ENCODE measurements at regions not wholly inside any gene's neighbourhood (a gene's known extent, or its start where the extent isn't known, plus 50 kb on each side); places are given as distances from the start of the nearest gene placed in this dataset.

DNA sequence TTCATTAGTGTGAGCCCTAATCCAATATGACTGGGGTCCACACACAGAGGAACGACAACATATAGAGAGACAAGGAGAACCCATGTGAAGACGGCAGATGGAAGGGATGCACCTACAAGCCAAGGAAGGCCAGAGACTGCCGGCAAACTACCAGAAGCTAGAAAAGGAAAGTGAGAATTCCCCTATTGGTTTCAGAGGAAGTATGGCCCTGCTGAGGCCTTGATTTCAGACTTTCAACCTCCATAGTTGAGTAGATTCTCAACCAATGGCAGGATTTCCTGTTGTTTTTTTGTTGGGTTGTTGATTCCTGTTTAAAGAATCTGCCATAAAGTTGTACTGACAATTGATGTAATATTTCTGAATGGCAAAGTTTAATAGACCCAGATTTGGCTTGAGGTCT, 241.5 kb downstream of the SATB2 start:
- ChIA-PET POLR2A (ENCODE audit: low non-redundant PET) (no interaction called here), CTCF (no interaction called here)
- TF ChIP-seq, protein P1, sequence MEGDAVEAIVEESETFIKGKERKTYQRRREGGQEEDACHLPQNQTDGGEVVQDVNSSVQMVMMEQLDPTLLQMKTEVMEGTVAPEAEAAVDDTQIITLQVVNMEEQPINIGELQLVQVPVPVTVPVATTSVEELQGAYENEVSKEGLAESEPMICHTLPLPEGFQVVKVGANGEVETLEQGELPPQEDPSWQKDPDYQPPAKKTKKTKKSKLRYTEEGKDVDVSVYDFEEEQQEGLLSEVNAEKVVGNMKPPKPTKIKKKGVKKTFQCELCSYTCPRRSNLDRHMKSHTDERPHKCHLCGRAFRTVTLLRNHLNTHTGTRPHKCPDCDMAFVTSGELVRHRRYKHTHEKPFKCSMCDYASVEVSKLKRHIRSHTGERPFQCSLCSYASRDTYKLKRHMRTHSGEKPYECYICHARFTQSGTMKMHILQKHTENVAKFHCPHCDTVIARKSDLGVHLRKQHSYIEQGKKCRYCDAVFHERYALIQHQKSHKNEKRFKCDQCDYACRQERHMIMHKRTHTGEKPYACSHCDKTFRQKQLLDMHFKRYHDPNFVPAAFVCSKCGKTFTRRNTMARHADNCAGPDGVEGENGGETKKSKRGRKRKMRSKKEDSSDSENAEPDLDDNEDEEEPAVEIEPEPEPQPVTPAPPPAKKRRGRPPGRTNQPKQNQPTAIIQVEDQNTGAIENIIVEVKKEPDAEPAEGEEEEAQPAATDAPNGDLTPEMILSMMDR (conservative IDR thresholded peaks at IDR 0.05; ENCODE audit: low read depth), result no peak
- DNase-seq (ENCODE audit: low spot score), result no peak
- no peak overlapping the region for H3K27ac ChIP-seq

DNA sequence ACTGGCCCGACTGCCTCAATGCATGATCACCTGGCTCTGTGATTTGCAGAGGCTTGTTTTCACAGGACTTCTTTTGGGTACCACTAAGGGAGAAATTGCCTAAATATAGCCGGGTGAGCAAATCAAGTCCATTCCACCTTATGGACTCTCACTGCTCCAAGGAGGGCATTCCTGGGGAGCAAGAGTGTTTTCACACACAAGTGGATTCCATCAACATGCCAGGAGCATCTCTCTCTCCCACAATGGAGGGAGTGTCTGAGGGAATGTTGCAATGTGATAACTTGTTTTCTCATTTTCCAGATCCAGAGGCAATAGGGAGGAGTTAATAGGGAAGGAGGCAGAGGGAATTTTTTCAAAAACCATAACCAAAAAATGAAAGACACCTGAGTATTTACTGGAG, 250.7 kb downstream of the SATB2 start:
- TF ChIP-seq, protein P1 (conservative IDR thresholded peaks at IDR 0.05; ENCODE audit: low read depth), result no peak
- CTCF ChIA-PET, result no interaction called here
- no peak for DNase-seq (ENCODE audit: low spot score)
- H3K27ac ChIP-seq, result no peak overlapping the region
- POLR2A ChIA-PET (ENCODE audit: low non-redundant PET), result no interaction called here

DNA sequence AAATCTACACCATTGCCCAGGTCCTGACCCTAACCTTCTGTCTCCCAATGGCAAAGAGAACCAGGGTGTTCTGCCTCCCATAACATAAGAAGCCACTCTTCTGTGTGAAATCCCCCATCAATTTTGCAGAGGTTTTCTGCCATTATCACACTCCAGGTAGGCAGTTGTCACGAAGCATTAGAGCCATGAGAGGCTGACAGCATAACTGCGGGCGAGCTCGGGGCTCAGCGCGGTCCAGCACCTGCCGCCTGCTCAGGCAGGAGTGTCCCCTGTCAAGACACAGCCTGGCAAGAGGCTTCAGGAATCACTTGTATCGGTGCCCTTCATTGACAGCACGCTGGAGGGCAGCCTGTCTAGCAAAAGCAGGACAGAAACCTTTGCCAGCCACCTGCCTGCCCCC, 251.2 kb downstream of the SATB2 start:
- POLR2A ChIA-PET (ENCODE audit: low non-redundant PET), result no interaction called here
- TF ChIP-seq, protein P1 (conservative IDR thresholded peaks at IDR 0.05; ENCODE audit: low read depth), result no peak
- DNase-seq (ENCODE audit: low spot score), result no peak
- CTCF ChIA-PET, result no interaction called here
- no peak overlapping the region for H3K27ac ChIP-seq

DNA sequence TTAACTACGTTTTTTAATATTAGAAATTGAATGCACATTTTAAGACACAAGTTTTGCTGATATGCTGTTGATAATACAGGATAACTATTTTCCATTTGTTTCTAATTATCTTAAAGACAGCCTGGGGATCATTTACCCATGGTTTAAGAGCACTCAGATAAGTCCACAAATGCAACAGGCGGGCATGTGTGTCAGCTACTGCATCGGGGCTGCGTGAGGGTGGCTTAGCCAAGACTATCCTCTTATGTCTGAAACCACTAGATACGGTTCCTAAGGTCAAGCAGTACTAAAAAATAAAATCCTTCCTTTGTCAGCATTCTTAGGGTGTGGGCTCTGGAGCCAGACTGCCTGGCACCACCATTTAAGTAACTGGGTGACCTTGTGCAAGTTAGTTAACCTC, 254.8 kb downstream of the SATB2 start:
- TF ChIP-seq, protein P1 (conservative IDR thresholded peaks at IDR 0.05; ENCODE audit: low read depth), result no peak
- no peak overlapping the region for H3K27ac ChIP-seq
- DNase-seq (ENCODE audit: low spot score), result no peak
- ChIA-PET POLR2A (ENCODE audit: low non-redundant PET) (no interaction called here), CTCF (no interaction called here)

DNA sequence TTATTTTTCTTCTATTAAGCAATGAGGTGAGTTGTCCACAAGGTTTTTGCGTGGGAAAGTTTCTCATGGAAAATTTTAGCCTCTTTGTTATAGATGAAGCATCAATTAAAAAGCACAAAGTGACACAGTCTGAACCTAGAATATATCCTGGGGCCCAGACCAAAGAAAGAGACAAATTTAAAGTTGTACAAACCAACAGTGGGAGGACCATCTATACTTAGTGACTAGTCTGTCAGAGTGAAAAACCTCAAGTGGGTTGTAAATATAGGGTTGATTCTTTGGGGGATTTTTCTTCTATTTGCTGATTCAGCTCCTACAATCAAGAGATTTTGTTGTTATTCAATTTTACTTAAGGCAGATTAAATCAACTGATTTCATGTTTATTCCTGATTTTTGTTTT, 256.2 kb downstream of the SATB2 start:
- TF ChIP-seq, protein P1 (conservative IDR thresholded peaks at IDR 0.05; ENCODE audit: low read depth), result no peak
- ChIA-PET CTCF (no interaction called here), POLR2A (ENCODE audit: low non-redundant PET) (no interaction called here)
- DNase-seq (ENCODE audit: low spot score), result no peak
- no peak overlapping the region for H3K27ac ChIP-seq

DNA sequence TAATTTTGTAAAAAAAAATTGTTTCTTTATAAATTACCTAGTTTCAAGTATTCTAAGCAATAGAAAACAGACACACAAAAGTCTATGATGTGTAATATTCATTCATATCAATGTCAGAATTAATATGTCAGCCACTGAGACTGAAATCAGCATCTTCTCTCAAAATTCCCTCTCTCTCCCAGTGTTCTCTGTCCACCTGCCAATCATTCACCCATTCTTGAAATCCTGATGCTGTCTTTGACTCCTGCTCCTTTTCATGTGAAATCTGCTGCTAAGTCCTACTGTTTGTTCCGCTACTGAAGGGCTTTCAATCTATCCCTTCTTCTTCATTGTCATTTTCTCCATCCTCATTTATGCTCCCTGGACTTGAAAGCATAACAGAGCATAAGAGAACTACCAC, 257.9 kb downstream of the SATB2 start:
- CTCF ChIA-PET, result no interaction called here
- TF ChIP-seq, protein P1 (conservative IDR thresholded peaks at IDR 0.05; ENCODE audit: low read depth), result no peak
- POLR2A ChIA-PET (ENCODE audit: low non-redundant PET), result no interaction called here
- no peak overlapping the region for H3K27ac ChIP-seq
- DNase-seq (ENCODE audit: low spot score), result no peak

DNA sequence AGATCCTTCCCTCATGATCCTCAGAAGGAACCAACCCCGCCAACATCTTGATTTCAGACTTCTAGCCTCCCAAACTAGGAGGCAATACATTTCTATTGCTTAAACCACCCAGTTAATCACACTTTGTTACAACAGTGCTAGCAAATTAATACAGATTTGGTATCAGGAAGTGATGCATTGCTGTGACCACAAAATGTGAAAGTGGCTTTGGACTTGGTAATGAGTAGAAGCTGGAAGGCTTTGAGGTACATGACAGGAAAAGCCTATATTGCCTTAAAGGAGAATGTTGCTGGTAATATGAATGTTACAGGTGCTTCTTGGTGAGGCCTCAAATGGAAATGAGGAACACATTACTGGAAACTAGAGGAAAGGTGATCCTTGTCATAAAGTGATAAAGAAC, 260.3 kb downstream of the SATB2 start:
- no peak overlapping the region for H3K27ac ChIP-seq
- CTCF ChIA-PET, result interaction anchor here (0.7 kb wide), 1 partner anchor 854 kb away, joined by 3 read pairs; no protein-coding TSS in a partner anchor
- DNase-seq (ENCODE audit: low spot score), result no peak
- TF ChIP-seq, protein P1 (conservative IDR thresholded peaks at IDR 0.05; ENCODE audit: low read depth), result no peak
- POLR2A ChIA-PET (ENCODE audit: low non-redundant PET), result no interaction called here

Data from RWPE1 (cell line).